HuH-7 (cell line): ENCODE measurements at regions not wholly inside any gene's neighbourhood (a gene's known extent, or its start where the extent isn't known, plus 50 kb on each side); places are given as distances from the start of the nearest gene placed in this dataset.
"Not testable (repeated sequence)": the region's sequence is repeated elsewhere in the genome, so short reads cannot be mapped to it uniquely, and the experiment has no call there.

Source experiments
- DNase-seq: peaks from one replicate; pipeline ENCODE4 v3.0.0; 2011; ENCODE audit warnings: low spot score

GRCh38 chr12:74685385-74685784 lies 147.8 kb downstream of the ATXN7L3B start:
- no peak for DNase-seq

- no peak for DNase-seq
These were observed 151.5 kb downstream of the ATXN7L3B start for GRCh38 chr12:74689071-74689655.

- no peak for DNase-seq
These were observed 152.3 kb downstream of the ATXN7L3B start for GRCh38 chr12:74689929-74690328.

- DNase-seq: no peak
These were observed 181.8 kb downstream of the ATXN7L3B start for GRCh38 chr12:74719447-74719846.

GRCh38 chr12:74722709-74723108 lies 185.1 kb downstream of the ATXN7L3B start:
- DNase-seq: no peak

GRCh38 chr12:74725154-74725553 lies 187.5 kb downstream of the ATXN7L3B start:
- DNase-seq: no peak

GRCh38 chr12:74728006-74728405 lies 190.4 kb downstream of the ATXN7L3B start:
- no peak for DNase-seq

- DNase-seq: no peak
These were observed 194.6 kb downstream of the ATXN7L3B start for GRCh38 chr12:74732164-74732784.

GRCh38 chr12:74732826-74733225 lies 195.2 kb downstream of the ATXN7L3B start:
- no peak for DNase-seq

GRCh38 chr12:74741112-74741511 lies 203.5 kb downstream of the ATXN7L3B start:
- no peak for DNase-seq

GRCh38 chr12:74747305-74747704 lies 209.7 kb downstream of the ATXN7L3B start:
- no peak for DNase-seq

GRCh38 chr12:74751441-74751840 lies 213.8 kb downstream of the ATXN7L3B start:
- DNase-seq: no peak

- no peak for DNase-seq
These were observed 214.6 kb downstream of the ATXN7L3B start for GRCh38 chr12:74752215-74752614.

GRCh38 chr12:74770552-74770951 lies 232.9 kb downstream of the ATXN7L3B start:
- DNase-seq: no peak

- DNase-seq: no peak
These were observed 237.6 kb downstream of the ATXN7L3B start for GRCh38 chr12:74775276-74775675.

GRCh38 chr12:74776378-74776777 lies 238.7 kb downstream of the ATXN7L3B start:
- DNase-seq: no peak

- no peak for DNase-seq
These were observed 242.7 kb downstream of the ATXN7L3B start for GRCh38 chr12:74780182-74780849.

- DNase-seq: not testable (repeated sequence)
These were observed 243.2 kb downstream of the ATXN7L3B start for GRCh38 chr12:74780850-74781241.

- no peak for DNase-seq
These were observed 244.4 kb downstream of the ATXN7L3B start for GRCh38 chr12:74781991-74782485.

- no peak for DNase-seq
These were observed 253.3 kb downstream of the ATXN7L3B start for GRCh38 chr12:74790931-74791330.

GRCh38 chr12:74791365-74791764 lies 253.7 kb downstream of the ATXN7L3B start:
- DNase-seq: no peak

- no peak for DNase-seq
These were observed 256.9 kb downstream of the ATXN7L3B start for GRCh38 chr12:74794522-74794921.

- DNase-seq: no peak
These were observed 264.0 kb downstream of the ATXN7L3B start for GRCh38 chr12:74801625-74802024.
